ENCODE measurements at regions not wholly inside any gene's neighbourhood (a gene's known extent, or its start where the extent isn't known, plus 50 kb on each side); places are given as distances from the start of the nearest gene placed in this dataset.

DNA sequence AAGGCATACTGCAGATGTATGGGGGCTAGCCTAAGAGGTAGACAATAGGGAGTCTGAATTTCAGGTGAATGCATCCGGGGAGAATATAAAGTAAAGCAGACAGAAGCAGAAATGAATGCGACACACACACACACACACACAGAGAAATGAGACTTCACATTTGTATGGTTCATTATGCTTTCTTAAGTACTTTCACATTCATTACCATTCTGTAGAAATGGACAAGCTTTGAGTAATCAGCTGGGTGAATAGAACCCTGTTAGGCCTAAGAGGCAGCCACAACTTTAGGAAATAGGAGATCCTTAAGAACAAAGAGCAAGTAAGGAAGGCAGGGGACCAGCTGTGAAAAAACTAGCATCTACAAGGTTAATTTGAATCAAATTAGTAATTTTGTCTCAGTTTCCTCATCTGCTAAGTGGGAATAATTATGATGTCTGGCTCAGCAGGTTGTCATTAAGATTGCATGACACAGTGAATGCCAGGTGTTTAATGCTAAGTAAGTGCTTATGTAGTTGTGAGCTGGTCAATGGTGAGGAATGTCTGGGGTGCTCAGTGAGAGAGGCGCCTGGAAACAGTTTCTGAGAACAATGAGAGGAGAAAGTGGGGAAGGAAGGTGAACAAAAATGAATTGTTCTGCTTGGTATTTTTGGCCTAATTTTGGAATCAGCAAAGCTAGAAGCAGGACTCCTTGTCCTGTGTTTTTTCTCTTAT, 265.8 kb upstream of the CLINT1 start:
- TF ChIP-seq, protein P1, sequence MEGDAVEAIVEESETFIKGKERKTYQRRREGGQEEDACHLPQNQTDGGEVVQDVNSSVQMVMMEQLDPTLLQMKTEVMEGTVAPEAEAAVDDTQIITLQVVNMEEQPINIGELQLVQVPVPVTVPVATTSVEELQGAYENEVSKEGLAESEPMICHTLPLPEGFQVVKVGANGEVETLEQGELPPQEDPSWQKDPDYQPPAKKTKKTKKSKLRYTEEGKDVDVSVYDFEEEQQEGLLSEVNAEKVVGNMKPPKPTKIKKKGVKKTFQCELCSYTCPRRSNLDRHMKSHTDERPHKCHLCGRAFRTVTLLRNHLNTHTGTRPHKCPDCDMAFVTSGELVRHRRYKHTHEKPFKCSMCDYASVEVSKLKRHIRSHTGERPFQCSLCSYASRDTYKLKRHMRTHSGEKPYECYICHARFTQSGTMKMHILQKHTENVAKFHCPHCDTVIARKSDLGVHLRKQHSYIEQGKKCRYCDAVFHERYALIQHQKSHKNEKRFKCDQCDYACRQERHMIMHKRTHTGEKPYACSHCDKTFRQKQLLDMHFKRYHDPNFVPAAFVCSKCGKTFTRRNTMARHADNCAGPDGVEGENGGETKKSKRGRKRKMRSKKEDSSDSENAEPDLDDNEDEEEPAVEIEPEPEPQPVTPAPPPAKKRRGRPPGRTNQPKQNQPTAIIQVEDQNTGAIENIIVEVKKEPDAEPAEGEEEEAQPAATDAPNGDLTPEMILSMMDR (IDR thresholded peaks at IDR 0.05 in 2 of 3, conservative IDR thresholded peaks at IDR 0.05 in 1 of 3; ENCODE audit: control insufficient read depth in 2 of 3, extremely low read depth in 1 of 3, insufficient read depth in 1 of 3, low read depth in 3 of 3, low read length in 3 of 3) = no peak
- TF ChIP-seq POLR2A (IDR thresholded peaks at IDR 0.05; ENCODE audit: low read depth, low read length) = no peak
- no peak for TF ChIP-seq YY1 (IDR thresholded peaks at IDR 0.05; ENCODE audit: low read depth, low read length)
- TF ChIP-seq, protein P2, sequence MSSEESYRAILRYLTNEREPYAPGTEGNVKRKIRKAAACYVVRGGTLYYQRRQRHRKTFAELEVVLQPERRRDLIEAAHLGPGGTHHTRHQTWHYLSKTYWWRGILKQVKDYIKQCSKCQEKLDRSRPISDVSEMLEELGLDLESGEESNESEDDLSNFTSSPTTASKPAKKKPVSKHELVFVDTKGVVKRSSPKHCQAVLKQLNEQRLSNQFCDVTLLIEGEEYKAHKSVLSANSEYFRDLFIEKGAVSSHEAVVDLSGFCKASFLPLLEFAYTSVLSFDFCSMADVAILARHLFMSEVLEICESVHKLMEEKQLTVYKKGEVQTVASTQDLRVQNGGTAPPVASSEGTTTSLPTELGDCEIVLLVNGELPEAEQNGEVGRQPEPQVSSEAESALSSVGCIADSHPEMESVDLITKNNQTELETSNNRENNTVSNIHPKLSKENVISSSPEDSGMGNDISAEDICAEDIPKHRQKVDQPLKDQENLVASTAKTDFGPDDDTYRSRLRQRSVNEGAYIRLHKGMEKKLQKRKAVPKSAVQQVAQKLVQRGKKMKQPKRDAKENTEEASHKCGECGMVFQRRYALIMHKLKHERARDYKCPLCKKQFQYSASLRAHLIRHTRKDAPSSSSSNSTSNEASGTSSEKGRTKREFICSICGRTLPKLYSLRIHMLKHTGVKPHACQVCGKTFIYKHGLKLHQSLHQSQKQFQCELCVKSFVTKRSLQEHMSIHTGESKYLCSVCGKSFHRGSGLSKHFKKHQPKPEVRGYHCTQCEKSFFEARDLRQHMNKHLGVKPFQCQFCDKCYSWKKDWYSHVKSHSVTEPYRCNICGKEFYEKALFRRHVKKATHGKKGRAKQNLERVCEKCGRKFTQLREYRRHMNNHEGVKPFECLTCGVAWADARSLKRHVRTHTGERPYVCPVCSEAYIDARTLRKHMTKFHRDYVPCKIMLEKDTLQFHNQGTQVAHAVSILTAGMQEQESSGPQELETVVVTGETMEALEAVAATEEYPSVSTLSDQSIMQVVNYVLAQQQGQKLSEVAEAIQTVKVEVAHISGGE (CRISPR knock-in tag; IDR thresholded peaks at IDR 0.05) = no peak
- no peak for TF ChIP-seq MYC (IDR thresholded peaks at IDR 0.05; ENCODE audit: insufficient read depth, insufficient read length, insufficient replicate concordance, low read length, severe bottlenecking)
- no peak for TF ChIP-seq USF2 (IDR thresholded peaks at IDR 0.05; ENCODE audit: borderline replicate concordance, low read depth, low read length)
